Myocyte (in vitro differentiated cells): ENCODE measurements at regions not wholly inside any gene's neighbourhood (a gene's known extent, or its start where the extent isn't known, plus 50 kb on each side); places are given as distances from the start of the nearest gene placed in this dataset.
"Not testable (repeated sequence)": the region's sequence is repeated elsewhere in the genome, so short reads cannot be mapped to it uniquely, and the experiment has no call there.

ENCODE experiments used
- DNase-seq: peaks from one replicate; pipeline ENCODE4 v3.0.0-alpha.2; 2012; ENCODE audit warnings: low read depth

GRCh38 chr16:48057048-48057447, 98.7 kb downstream of the ABCC12 start:
- no peak for DNase-seq

- peak; percentile 59 for DNase-seq
Observed at GRCh38 chr16:48054881-48055601, 100.8 kb downstream of the ABCC12 start.

- peak; percentile 3 for DNase-seq
Observed at GRCh38 chr16:48053418-48053745, 102.4 kb downstream of the ABCC12 start.

GRCh38 chr16:48052731-48053417, 102.9 kb downstream of the ABCC12 start:
- DNase-seq: no peak

- DNase-seq: no peak
Observed at GRCh38 chr16:48050871-48051270, 104.9 kb downstream of the ABCC12 start.

GRCh38 chr16:48049847-48050246, 105.9 kb downstream of the ABCC12 start:
- DNase-seq: no peak

GRCh38 chr16:48047720-48048119, 108.1 kb downstream of the ABCC12 start:
- no peak for DNase-seq

GRCh38 chr16:48047241-48047640, 108.6 kb downstream of the ABCC12 start:
- DNase-seq: no peak

- DNase-seq: no peak
Observed at GRCh38 chr16:48044117-48044516, 111.7 kb downstream of the ABCC12 start.

- DNase-seq: peak; percentile 24
Observed at GRCh38 chr16:48041981-48042421, 113.8 kb downstream of the ABCC12 start.

GRCh38 chr16:48035142-48035541, 120.7 kb downstream of the ABCC12 start:
- no peak for DNase-seq

- no peak for DNase-seq
Observed at GRCh38 chr16:48030926-48031325, 124.9 kb downstream of the ABCC12 start.

GRCh38 chr16:48029768-48030167, 126.0 kb downstream of the ABCC12 start:
- DNase-seq: no peak

GRCh38 chr16:48025359-48025758, 130.4 kb downstream of the ABCC12 start:
- DNase-seq: no peak

GRCh38 chr16:48024042-48024441, 131.8 kb downstream of the ABCC12 start:
- DNase-seq: no peak

GRCh38 chr16:48022496-48022895, 133.3 kb downstream of the ABCC12 start:
- no peak for DNase-seq

- not testable (repeated sequence) for DNase-seq
Observed at GRCh38 chr16:48020617-48021016, 135.2 kb downstream of the ABCC12 start.

- no peak for DNase-seq
Observed at GRCh38 chr16:48014349-48015135, 141.3 kb downstream of the ABCC12 start.

- peak; percentile 34 for DNase-seq
Observed at GRCh38 chr16:48013491-48013901, 142.3 kb downstream of the ABCC12 start.

- DNase-seq: peak; percentile 76
Observed at GRCh38 chr16:48011878-48012658, 143.7 kb downstream of the ABCC12 start.

- no peak for DNase-seq
Observed at GRCh38 chr16:48011466-48011865, 144.3 kb downstream of the ABCC12 start.
